Transverse colon (tissue), 4 donors: ENCODE measurements at regions not wholly inside any gene's neighbourhood (a gene's known extent, or its start where the extent isn't known, plus 50 kb on each side); places are given as distances from the start of the nearest gene placed in this dataset.

Experiments used
- CTCF ChIP-seq, 5 experiments: fragments of 200-600 bp in 3 of 5; fragments of 450-650 bp in 2 of 5; sonication (generic) in 3 of 5; IDR thresholded peaks; 1 replicate in 2 of 5; 2 replicates in 3 of 5; pipeline ENCODE4 v1.5.1; 2016 to 2017; ENCODE audit warnings: antibody characterized with exemption in 5 of 5, inconsistent platforms in 3 of 5, mild to moderate bottlenecking in 2 of 5, moderate library complexity in 1 of 5
- EP300 ChIP-seq: sonication (generic); formaldehyde crosslinking; IDR thresholded peaks from one replicate; pipeline ENCODE4 v1.6.1; 2017; ENCODE audit warnings: antibody characterized with exemption, low read depth
- POLR2AphosphoS5 ChIP-seq, 3 donors: sonication (generic); formaldehyde crosslinking; IDR thresholded peaks; one replicate each; pipeline ENCODE4 v1.6.1; 2016; ENCODE audit warnings: antibody characterized with exemption in 3 of 3

GRCh38 chr20:58054082-58054779, 174.2 kb downstream of the ANKRD60 start:
- TF ChIP-seq CTCF (IDR thresholded peaks at IDR 0.05) (no peak), EP300 (no peak), POLR2AphosphoS5 (IDR thresholded peaks at IDR 0.05) (no peak)
